Neural progenitor cell (in vitro differentiated cells): ENCODE measurements at regions not wholly inside any gene's neighbourhood (a gene's known extent, or its start where the extent isn't known, plus 50 kb on each side); places are given as distances from the start of the nearest gene placed in this dataset.

ENCODE experiments used
- EZH2 ChIP-seq: fragments of 200-600 bp; sonication (generic); IDR thresholded peaks from 2 replicates; pipeline ENCODE4 v1.6.1; 2017; ENCODE audit warnings: antibody characterized with exemption, mild to moderate bottlenecking, moderate library complexity
- EZH2phosphoT487 ChIP-seq: fragments of 200-600 bp; sonication (generic); IDR thresholded peaks from 2 replicates; pipeline ENCODE4 v1.6.1; 2017; ENCODE audit warnings: antibody characterized with exemption
- TF ChIP-seq, protein P1 (sequence below): fragments of 200-600 bp; sonication (generic); IDR thresholded peaks from 2 replicates; pipeline ENCODE4 v1.5.1; 2017; ENCODE audit warnings: antibody characterized with exemption, mild to moderate bottlenecking

- TF ChIP-seq, protein P1, sequence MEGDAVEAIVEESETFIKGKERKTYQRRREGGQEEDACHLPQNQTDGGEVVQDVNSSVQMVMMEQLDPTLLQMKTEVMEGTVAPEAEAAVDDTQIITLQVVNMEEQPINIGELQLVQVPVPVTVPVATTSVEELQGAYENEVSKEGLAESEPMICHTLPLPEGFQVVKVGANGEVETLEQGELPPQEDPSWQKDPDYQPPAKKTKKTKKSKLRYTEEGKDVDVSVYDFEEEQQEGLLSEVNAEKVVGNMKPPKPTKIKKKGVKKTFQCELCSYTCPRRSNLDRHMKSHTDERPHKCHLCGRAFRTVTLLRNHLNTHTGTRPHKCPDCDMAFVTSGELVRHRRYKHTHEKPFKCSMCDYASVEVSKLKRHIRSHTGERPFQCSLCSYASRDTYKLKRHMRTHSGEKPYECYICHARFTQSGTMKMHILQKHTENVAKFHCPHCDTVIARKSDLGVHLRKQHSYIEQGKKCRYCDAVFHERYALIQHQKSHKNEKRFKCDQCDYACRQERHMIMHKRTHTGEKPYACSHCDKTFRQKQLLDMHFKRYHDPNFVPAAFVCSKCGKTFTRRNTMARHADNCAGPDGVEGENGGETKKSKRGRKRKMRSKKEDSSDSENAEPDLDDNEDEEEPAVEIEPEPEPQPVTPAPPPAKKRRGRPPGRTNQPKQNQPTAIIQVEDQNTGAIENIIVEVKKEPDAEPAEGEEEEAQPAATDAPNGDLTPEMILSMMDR, result no peak
- TF ChIP-seq EZH2, result no peak
- no peak for TF ChIP-seq EZH2phosphoT487
These were observed 330.3 kb upstream of the NPSR1 start for GRCh38 chr7:34327681-34328080.
